ENCODE measurements at regions not wholly inside any gene's neighbourhood (a gene's known extent, or its start where the extent isn't known, plus 50 kb on each side); places are given as distances from the start of the nearest gene placed in this dataset.

- no peak for TF ChIP-seq HMGXB4 (CRISPR knock-in tag; IDR thresholded peaks at IDR 0.05; ENCODE audit: borderline replicate concordance)
- TF ChIP-seq HEYL (CRISPR knock-in tag; IDR thresholded peaks at IDR 0.05), result no peak
- no peak for TF ChIP-seq KDM1A (IDR thresholded peaks at IDR 0.05; ENCODE audit: low read depth)
- TF ChIP-seq EP300 (IDR thresholded peaks at IDR 0.05), result no peak
- TF ChIP-seq, protein P1, sequence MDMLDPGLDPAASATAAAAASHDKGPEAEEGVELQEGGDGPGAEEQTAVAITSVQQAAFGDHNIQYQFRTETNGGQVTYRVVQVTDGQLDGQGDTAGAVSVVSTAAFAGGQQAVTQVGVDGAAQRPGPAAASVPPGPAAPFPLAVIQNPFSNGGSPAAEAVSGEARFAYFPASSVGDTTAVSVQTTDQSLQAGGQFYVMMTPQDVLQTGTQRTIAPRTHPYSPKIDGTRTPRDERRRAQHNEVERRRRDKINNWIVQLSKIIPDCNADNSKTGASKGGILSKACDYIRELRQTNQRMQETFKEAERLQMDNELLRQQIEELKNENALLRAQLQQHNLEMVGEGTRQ (IDR thresholded peaks at IDR 0.05), result no peak
- no peak for TF ChIP-seq POLR2A (IDR thresholded peaks at IDR 0.05; ENCODE audit: low read length)
- no peak for TF ChIP-seq ZSCAN20 (CRISPR knock-in tag; IDR thresholded peaks at IDR 0.05)
- TF ChIP-seq, protein P2, sequence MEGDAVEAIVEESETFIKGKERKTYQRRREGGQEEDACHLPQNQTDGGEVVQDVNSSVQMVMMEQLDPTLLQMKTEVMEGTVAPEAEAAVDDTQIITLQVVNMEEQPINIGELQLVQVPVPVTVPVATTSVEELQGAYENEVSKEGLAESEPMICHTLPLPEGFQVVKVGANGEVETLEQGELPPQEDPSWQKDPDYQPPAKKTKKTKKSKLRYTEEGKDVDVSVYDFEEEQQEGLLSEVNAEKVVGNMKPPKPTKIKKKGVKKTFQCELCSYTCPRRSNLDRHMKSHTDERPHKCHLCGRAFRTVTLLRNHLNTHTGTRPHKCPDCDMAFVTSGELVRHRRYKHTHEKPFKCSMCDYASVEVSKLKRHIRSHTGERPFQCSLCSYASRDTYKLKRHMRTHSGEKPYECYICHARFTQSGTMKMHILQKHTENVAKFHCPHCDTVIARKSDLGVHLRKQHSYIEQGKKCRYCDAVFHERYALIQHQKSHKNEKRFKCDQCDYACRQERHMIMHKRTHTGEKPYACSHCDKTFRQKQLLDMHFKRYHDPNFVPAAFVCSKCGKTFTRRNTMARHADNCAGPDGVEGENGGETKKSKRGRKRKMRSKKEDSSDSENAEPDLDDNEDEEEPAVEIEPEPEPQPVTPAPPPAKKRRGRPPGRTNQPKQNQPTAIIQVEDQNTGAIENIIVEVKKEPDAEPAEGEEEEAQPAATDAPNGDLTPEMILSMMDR (IDR thresholded peaks at IDR 0.05), result no peak
Measured at GRCh38 chr16:61432421-61432820, 603.8 kb downstream of the CDH8 start.
